HL-60 (cell line): ENCODE measurements at regions not wholly inside any gene's neighbourhood (a gene's known extent, or its start where the extent isn't known, plus 50 kb on each side); places are given as distances from the start of the nearest gene placed in this dataset.
A peak's percentile ranks its signal among the peaks of the same experiment; 100 is the strongest.
"Not testable (repeated sequence)": the region's sequence is repeated elsewhere in the genome, so short reads cannot be mapped to it uniquely, and the experiment has no call there.

ENCODE experiments used
- DNase-seq, 2 experiments: peaks; one replicate each; pipeline ENCODE4 v3.0.0-alpha.2; 2010 to 2020; ENCODE audit warnings: low read depth in 1 of 2, low spot score in 1 of 2
- H3K27ac ChIP-seq: fragments of 250-450 bp; sonication (Bioruptor Pico); replicated peaks from 2 replicates; pipeline ENCODE4 v1.5.1; 2020; ENCODE audit warnings: mild to moderate bottlenecking, moderate library complexity
- H3K27me3 ChIP-seq: fragments of 250-450 bp; sonication (Bioruptor Pico); 2 replicates; pipeline ENCODE4 v1.5.1; 2021; ENCODE audit warnings: mild to moderate bottlenecking, moderate library complexity; ENCODE audit not compliant: insufficient read depth, poor library complexity, severe bottlenecking
- H3K4me3 ChIP-seq: replicated peaks from 2 replicates; pipeline ENCODE4 v1.5.1; 2011; ENCODE audit warnings: mild to moderate bottlenecking, control low read depth, low read length; ENCODE audit not compliant: insufficient read depth
- GABPA ChIP-seq: IDR thresholded peaks from 2 replicates; pipeline ENCODE4 v1.6.1; 2012; ENCODE audit warnings: low read depth
- POLR2AphosphoS5 ChIP-seq: IDR thresholded peaks from 2 replicates; pipeline ENCODE4 v1.6.1; 2012; ENCODE audit warnings: low read depth
- SPI1 ChIP-seq: IDR thresholded peaks from 2 replicates; pipeline ENCODE4 v1.6.1; 2012; ENCODE audit warnings: low read depth, mild to moderate bottlenecking, borderline replicate concordance
- TF ChIP-seq, protein P1 (sequence below): IDR thresholded peaks from 2 replicates; pipeline ENCODE4 v1.6.1; 2012; ENCODE audit warnings: low read depth; ENCODE audit not compliant: insufficient replicate concordance
- TF ChIP-seq, protein P2 (sequence below): IDR thresholded peaks from one replicate; pipeline ENCODE4 v1.5.1; 2011; ENCODE audit warnings: low read length, control low read depth, inconsistent platforms; ENCODE audit not compliant: insufficient read depth

DNA sequence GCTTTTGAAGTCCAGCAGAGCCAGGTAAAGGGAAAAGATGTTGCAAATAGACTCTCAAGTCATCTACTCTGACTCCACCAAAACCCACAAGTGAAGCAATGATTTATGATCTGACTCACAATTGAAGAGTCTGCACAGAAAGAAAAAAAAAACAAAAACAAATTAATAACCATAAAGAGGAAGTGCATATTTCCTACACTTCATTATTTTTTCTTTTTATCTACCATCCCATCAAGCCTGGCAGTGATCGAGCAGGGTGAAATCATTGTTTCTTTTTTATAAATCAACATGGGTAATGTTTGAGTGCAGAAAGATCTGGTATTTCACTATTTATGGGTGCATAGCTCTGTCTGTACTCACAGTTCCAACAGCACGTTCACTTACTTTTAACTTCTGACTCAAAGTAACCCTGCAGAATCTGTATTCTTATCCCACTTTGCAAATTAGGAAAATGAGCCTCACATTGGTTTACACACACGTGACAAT, 829.0 kb downstream of the TNS3 start:
- Histone ChIP-seq H3K27me3 (no peaks in the 10 kb centered on the region), H3K4me3 (no peak overlapping the region), H3K27ac (no peak overlapping the region)
- TF ChIP-seq SPI1 = peak; percentile 45; the same call in 1 of the 2 replicates
- TF ChIP-seq, protein P1, sequence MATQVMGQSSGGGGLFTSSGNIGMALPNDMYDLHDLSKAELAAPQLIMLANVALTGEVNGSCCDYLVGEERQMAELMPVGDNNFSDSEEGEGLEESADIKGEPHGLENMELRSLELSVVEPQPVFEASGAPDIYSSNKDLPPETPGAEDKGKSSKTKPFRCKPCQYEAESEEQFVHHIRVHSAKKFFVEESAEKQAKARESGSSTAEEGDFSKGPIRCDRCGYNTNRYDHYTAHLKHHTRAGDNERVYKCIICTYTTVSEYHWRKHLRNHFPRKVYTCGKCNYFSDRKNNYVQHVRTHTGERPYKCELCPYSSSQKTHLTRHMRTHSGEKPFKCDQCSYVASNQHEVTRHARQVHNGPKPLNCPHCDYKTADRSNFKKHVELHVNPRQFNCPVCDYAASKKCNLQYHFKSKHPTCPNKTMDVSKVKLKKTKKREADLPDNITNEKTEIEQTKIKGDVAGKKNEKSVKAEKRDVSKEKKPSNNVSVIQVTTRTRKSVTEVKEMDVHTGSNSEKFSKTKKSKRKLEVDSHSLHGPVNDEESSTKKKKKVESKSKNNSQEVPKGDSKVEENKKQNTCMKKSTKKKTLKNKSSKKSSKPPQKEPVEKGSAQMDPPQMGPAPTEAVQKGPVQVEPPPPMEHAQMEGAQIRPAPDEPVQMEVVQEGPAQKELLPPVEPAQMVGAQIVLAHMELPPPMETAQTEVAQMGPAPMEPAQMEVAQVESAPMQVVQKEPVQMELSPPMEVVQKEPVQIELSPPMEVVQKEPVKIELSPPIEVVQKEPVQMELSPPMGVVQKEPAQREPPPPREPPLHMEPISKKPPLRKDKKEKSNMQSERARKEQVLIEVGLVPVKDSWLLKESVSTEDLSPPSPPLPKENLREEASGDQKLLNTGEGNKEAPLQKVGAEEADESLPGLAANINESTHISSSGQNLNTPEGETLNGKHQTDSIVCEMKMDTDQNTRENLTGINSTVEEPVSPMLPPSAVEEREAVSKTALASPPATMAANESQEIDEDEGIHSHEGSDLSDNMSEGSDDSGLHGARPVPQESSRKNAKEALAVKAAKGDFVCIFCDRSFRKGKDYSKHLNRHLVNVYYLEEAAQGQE = no peak
- DNase-seq = no peak

DNA sequence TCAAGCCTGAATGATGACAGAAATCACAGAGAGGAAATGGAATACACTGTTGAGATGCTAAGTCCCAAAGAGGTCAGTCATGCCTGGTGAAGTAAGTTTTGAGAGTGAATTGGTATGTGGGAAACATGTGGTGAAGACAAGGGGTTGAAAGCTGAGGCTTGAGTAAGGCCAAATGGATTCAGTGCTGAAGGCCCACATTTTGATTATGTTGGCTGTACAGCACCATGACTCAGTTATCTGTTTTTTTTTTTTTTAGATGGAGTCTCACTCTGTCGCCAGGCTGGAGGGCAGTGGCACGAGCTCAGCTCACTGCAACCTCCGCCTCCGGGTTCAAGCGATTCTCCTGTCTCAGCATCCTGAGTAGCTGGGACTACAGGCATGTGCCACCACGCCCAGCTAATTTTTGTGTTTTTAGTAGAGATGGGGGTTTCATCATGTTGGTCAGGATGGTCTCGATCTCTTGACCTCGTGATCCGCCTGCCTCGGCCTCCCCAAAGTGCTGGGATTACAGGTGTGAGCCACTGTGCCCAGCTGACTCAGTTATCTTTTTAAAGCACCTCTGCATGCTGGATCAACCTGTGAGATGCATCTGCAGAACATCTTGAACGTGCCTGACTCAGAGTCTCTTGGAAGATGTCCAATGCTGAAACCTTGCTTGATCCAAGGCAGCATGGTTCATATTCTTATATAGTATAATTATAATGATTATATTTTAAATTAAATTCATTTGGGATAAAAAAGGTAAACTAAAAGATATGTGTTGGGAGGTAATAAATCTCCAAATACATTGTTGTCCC, 829.8 kb downstream of the TNS3 start:
- DNase-seq, H3K27me3 ChIP-seq, H3K4me3 ChIP-seq, H3K27ac ChIP-seq: not testable (repeated sequence)

DNA sequence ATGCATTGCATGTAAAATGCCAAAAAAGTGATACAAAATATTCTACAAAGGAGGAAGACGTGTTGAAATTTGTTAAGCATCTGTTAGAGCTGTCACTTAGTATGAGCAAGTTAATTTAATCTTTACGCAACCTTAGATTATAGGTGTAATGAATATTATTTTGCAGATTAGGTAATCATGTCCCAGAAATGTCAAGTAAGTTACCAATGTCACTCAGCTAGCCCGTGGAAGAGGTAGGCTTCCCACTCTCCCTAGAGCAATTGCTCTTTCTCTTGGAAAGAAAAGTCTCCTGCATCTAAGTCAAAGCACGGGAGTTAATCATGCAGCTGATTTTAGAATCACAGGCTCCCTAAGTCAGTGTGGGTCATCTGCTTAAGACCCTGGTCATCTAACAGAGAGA, 830.4 kb upstream of the IGFBP3 start:
- Histone ChIP-seq H3K4me3 (no peak overlapping the region), H3K27ac (no peak overlapping the region), H3K27me3 (no peaks in the 10 kb centered on the region)
- DNase-seq = no peak
- TF ChIP-seq SPI1 (no peak), POLR2AphosphoS5 (no peak)
- TF ChIP-seq, protein P2, sequence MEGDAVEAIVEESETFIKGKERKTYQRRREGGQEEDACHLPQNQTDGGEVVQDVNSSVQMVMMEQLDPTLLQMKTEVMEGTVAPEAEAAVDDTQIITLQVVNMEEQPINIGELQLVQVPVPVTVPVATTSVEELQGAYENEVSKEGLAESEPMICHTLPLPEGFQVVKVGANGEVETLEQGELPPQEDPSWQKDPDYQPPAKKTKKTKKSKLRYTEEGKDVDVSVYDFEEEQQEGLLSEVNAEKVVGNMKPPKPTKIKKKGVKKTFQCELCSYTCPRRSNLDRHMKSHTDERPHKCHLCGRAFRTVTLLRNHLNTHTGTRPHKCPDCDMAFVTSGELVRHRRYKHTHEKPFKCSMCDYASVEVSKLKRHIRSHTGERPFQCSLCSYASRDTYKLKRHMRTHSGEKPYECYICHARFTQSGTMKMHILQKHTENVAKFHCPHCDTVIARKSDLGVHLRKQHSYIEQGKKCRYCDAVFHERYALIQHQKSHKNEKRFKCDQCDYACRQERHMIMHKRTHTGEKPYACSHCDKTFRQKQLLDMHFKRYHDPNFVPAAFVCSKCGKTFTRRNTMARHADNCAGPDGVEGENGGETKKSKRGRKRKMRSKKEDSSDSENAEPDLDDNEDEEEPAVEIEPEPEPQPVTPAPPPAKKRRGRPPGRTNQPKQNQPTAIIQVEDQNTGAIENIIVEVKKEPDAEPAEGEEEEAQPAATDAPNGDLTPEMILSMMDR = no peak
- TF ChIP-seq, protein P1 = no peak

DNA sequence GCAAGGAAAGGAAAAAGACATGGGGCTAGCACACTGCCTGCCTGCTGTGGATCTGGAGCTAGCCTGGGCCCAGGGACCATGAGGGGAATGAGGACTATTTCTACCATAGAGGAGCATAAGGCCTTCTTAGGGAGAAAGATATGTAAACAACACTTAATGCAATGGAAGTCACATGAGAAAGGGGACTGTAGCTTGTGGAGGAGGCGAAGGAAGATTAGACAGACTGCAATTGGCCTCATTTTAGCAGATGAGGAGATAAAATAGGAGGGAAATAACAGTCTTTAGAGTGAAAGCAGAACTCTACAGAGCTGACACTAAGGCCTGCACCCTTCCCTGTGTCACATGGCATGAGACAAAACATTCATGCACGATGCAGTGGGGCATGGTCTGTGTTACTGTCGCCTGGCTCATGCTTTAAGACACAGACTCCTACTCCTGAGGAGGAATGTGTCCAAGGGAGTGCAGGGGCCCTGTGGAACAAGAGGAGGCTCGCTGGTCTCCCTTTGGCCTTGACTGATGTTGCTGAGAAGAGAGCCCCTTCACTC, 829.3 kb upstream of the IGFBP3 start:
- no peaks in the 10 kb centered on the region for H3K27me3 ChIP-seq
- no peak overlapping the region for H3K27ac ChIP-seq
- H3K4me3 ChIP-seq = no peak overlapping the region
- no peak for DNase-seq
- TF ChIP-seq POLR2AphosphoS5 (no peak), SPI1 (no peak), GABPA (no peak)
- TF ChIP-seq, protein P2 = no peak
- TF ChIP-seq, protein P1 = no peak
